Lower lobe of right lung (tissue), 2 donors: ENCODE measurements at regions not wholly inside any gene's neighbourhood (a gene's known extent, or its start where the extent isn't known, plus 50 kb on each side); places are given as distances from the start of the nearest gene placed in this dataset.

Source experiments
- ATAC-seq, 2 donors: fragments of 200-7000 bp; cut with Tn5 transposase; one replicate each; pipeline ENCODE4 v1.9.1; 2020 to 2022; ENCODE audit warnings: mild to moderate bottlenecking in 2 of 2, moderate library complexity in 2 of 2
- DNase-seq: peaks from one replicate; pipeline ENCODE4 v3.0.0-alpha.2; 2020
- H3K27ac ChIP-seq: fragments of 200-600 bp; one replicate; pipeline ENCODE4 v1.8.0; 2022
- H3K27me3 ChIP-seq: fragments of 200-600 bp; one replicate; pipeline ENCODE4 v1.8.0; 2022; ENCODE audit warnings: low read depth
- H3K36me3 ChIP-seq: fragments of 200-600 bp; one replicate; pipeline ENCODE4 v1.8.0; 2022; ENCODE audit warnings: mild to moderate bottlenecking
- H3K4me1 ChIP-seq: fragments of 200-600 bp; one replicate; pipeline ENCODE4 v1.8.0; 2022
- H3K4me3 ChIP-seq: fragments of 200-600 bp; one replicate; pipeline ENCODE4 v1.8.0; 2022; ENCODE audit warnings: mild to moderate bottlenecking
- H3K9me3 ChIP-seq: fragments of 200-600 bp; one replicate; pipeline ENCODE4 v1.8.0; 2022
- intact Hi-C: fragments of 100-400 bp; cut with DNase I; formaldehyde crosslinking; loops from one replicate; pipeline ENCODE4 v1.11.0; 2022
- TF ChIP-seq, protein P1 (sequence below): fragments of 200-600 bp; IDR thresholded peaks from one replicate; pipeline ENCODE4 v1.8.0; 2022; ENCODE audit warnings: antibody characterized with exemption, mild to moderate bottlenecking
- donor health status: DM: no; HTN: yes; CAD: no; lungs with severe emphysema.

DNA sequence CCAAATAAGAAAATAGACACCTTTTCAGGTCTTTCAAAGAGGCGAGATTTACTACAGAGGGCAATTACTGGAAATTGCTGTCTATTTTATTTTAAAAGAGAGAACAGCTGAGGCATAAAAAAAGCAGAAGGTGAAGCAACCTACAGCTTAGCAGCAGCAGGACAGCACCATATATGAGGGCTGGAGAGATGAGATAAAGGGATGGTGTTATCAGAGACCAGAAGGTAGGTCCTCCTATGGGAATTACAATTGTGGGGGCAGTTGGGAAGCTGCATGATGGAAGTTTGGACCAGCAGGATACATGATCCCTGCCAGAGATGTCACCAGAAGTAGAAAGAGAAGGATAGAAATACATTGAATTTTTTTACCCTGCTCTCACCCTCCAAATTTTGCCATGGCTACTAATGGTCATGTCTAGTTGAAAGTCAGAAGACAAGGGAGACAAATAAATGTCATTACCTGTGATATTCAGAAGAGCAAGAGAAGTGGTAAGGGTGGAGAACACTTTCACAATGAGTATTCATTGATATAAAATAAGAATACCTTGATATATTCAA is 77.2 kb upstream of the CALCR start:
- Histone ChIP-seq H3K9me3 (no peaks in the 10 kb centered on the region), H3K4me1 (no peaks in the 10 kb centered on the region), H3K27ac (no peak overlapping the region), H3K27me3 (no peaks in the 10 kb centered on the region), H3K4me3 (no peak overlapping the region), H3K36me3 (no peaks in the 10 kb centered on the region)
- ATAC-seq: no peak
- TF ChIP-seq, protein P1, sequence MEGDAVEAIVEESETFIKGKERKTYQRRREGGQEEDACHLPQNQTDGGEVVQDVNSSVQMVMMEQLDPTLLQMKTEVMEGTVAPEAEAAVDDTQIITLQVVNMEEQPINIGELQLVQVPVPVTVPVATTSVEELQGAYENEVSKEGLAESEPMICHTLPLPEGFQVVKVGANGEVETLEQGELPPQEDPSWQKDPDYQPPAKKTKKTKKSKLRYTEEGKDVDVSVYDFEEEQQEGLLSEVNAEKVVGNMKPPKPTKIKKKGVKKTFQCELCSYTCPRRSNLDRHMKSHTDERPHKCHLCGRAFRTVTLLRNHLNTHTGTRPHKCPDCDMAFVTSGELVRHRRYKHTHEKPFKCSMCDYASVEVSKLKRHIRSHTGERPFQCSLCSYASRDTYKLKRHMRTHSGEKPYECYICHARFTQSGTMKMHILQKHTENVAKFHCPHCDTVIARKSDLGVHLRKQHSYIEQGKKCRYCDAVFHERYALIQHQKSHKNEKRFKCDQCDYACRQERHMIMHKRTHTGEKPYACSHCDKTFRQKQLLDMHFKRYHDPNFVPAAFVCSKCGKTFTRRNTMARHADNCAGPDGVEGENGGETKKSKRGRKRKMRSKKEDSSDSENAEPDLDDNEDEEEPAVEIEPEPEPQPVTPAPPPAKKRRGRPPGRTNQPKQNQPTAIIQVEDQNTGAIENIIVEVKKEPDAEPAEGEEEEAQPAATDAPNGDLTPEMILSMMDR: no peak
- intact Hi-C loops: no loop called here
- no peak for DNase-seq

DNA sequence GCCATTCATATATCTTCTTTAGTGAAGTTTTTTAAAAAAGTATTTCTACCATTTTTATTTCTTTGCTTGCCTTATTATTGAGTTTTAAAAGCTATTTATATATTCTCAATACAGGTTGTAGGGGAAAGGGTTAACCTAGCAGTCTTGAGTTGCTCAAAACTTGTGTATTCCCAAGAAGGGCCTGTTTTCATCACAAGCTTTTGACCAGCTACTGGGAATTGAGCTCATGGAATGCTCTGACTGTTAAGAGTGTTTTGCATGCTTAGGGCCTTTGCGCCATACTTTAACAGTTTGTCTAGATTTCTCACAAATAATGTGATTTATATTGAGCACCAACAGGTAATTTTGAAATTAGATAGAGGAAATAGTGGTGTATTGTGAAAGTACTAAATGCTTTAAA is 72.0 kb upstream of the CALCR start:
- no peaks in the 10 kb centered on the region for H3K9me3 ChIP-seq
- TF ChIP-seq, protein P1: no peak
- no peaks in the 10 kb centered on the region for H3K36me3 ChIP-seq
- ATAC-seq (no peak), DNase-seq (no peak)
- no peak overlapping the region for H3K4me3 ChIP-seq
- no peak overlapping the region for H3K27ac ChIP-seq
- no peaks in the 10 kb centered on the region for H3K27me3 ChIP-seq
- intact Hi-C loops: no loop called here
- no peaks in the 10 kb centered on the region for H3K4me1 ChIP-seq

GRCh38 chr7:93636276-93636675 is 61.8 kb upstream of the CALCR start:
- DNase-seq (no peak), ATAC-seq (no peak)
- Histone ChIP-seq H3K27ac (no peak overlapping the region), H3K27me3 (no peaks in the 10 kb centered on the region), H3K4me1 (no peaks in the 10 kb centered on the region), H3K9me3 (no peaks in the 10 kb centered on the region), H3K36me3 (no peaks in the 10 kb centered on the region), H3K4me3 (no peak overlapping the region)
- intact Hi-C loops: no loop called here
- TF ChIP-seq, protein P1: no peak

DNA sequence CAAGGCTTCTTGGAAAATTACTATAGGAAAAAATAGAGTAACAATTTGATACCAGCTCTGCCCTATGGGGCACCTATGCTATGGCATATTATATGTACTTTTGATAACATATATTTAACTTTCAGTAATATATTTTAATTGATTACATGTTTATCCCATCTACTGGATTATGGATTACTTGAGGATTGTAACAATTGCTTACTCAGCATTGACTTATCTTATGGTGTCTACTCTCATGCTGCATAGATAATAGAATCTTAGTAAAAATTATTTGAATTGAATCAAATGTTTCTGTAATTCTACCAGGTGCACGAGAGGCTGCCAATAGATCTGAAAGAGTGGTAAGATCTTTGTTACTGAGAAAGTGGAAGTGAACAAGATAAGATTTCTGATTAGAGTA is 57.8 kb upstream of the CALCR start:
- ATAC-seq: no peak

DNA sequence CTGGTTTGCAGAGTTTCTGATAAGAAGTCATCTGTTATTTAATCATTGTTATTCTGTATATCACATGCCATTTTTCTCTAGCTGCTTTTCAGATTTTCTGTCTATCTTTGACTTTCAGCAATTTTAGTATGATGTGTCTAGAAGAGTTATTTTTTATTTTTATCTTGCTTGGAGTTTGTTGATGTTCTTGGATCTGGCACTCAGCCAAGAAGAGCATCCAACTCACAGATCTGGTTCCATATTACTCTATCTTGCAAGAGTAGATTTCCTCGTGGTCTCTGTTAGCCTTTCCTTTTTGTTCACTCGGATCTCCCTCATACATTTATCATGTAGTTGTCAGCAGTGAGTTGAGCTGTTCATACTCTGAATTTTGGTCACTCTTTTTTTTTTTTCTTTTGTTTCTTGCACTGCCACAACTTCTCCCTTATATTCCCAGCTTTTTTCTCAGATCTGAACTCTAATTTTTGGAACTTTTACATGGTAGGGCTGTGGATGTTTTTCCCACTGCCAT is 54.8 kb upstream of the CALCR start:
- DNase-seq (no peak), ATAC-seq (no peak)
- H3K27ac ChIP-seq: no peak overlapping the region
- no peaks in the 10 kb centered on the region for H3K4me1 ChIP-seq
- H3K9me3 ChIP-seq: no peaks in the 10 kb centered on the region
- intact Hi-C loops: no loop called here
- no peaks in the 10 kb centered on the region for H3K36me3 ChIP-seq
- TF ChIP-seq, protein P1: no peak
- no peak overlapping the region for H3K4me3 ChIP-seq
- no peaks in the 10 kb centered on the region for H3K27me3 ChIP-seq

More for the DNA sequence above, 57.8 kb upstream of the CALCR start:
- TF ChIP-seq, protein P1: no peak
- H3K36me3 ChIP-seq: no peaks in the 10 kb centered on the region
- no peak overlapping the region for H3K4me3 ChIP-seq
- H3K9me3 ChIP-seq: no peaks in the 10 kb centered on the region
- intact Hi-C loops: no loop called here
- H3K27ac ChIP-seq: no peak overlapping the region
- no peak for DNase-seq
- no peaks in the 10 kb centered on the region for H3K4me1 ChIP-seq
- H3K27me3 ChIP-seq: no peaks in the 10 kb centered on the region
